ENCODE measurements at regions not wholly inside any gene's neighbourhood (a gene's known extent, or its start where the extent isn't known, plus 50 kb on each side); places are given as distances from the start of the nearest gene placed in this dataset.
"Not testable (repeated sequence)": the region's sequence is repeated elsewhere in the genome, so short reads cannot be mapped to it uniquely, and the experiment has no call there.

GRCh38 chr12:111150360-111150759, 218.5 kb downstream of the PHETA1 start:
- no peak for DNase-seq

GRCh38 chr12:111149299-111149698, 219.6 kb downstream of the PHETA1 start:
- no peak for DNase-seq

GRCh38 chr12:111148005-111148404, 220.9 kb downstream of the PHETA1 start:
- no peak for DNase-seq

- no peak for DNase-seq
These were observed 222.9 kb upstream of the MYL2 start for GRCh38 chr12:111143271-111143670.

- no peak for DNase-seq
These were observed 220.8 kb upstream of the MYL2 start for GRCh38 chr12:111141205-111141604.

GRCh38 chr12:111138016-111138415, 217.6 kb upstream of the MYL2 start:
- DNase-seq: no peak

GRCh38 chr12:111135293-111135832, 215.0 kb upstream of the MYL2 start:
- no peak for DNase-seq

- no peak for DNase-seq
These were observed 210.0 kb upstream of the MYL2 start for GRCh38 chr12:111130336-111130735.

- no peak for DNase-seq
These were observed 208.9 kb upstream of the MYL2 start for GRCh38 chr12:111129149-111129767.

- DNase-seq: no peak
These were observed 206.0 kb upstream of the MYL2 start for GRCh38 chr12:111126331-111126730.

- DNase-seq: no peak
These were observed 203.8 kb upstream of the MYL2 start for GRCh38 chr12:111124183-111124582.

- DNase-seq: no peak
These were observed 203.0 kb upstream of the MYL2 start for GRCh38 chr12:111123390-111123789.

GRCh38 chr12:111122458-111122878, 202.1 kb upstream of the MYL2 start:
- no peak for DNase-seq

- no peak for DNase-seq
These were observed 201.5 kb upstream of the MYL2 start for GRCh38 chr12:111121840-111122239.

GRCh38 chr12:111120578-111120977, 200.2 kb upstream of the MYL2 start:
- no peak for DNase-seq

- no peak for DNase-seq
These were observed 196.6 kb upstream of the MYL2 start for GRCh38 chr12:111117017-111117416.

GRCh38 chr12:111113313-111113712, 192.9 kb upstream of the MYL2 start:
- DNase-seq: not testable (repeated sequence)

- DNase-seq: no peak
These were observed 192.1 kb upstream of the MYL2 start for GRCh38 chr12:111112311-111113098.

GRCh38 chr12:111111681-111112080, 191.3 kb upstream of the MYL2 start:
- DNase-seq: no peak

- no peak for DNase-seq
These were observed 190.2 kb upstream of the MYL2 start for GRCh38 chr12:111110556-111110955.

GRCh38 chr12:111108726-111109125, 188.3 kb upstream of the MYL2 start:
- no peak for DNase-seq

GRCh38 chr12:111107392-111108178, 187.2 kb upstream of the MYL2 start:
- no peak for DNase-seq

GRCh38 chr12:111105294-111105693, 184.9 kb upstream of the MYL2 start:
- DNase-seq: no peak

- DNase-seq: no peak
These were observed 183.2 kb upstream of the MYL2 start for GRCh38 chr12:111103583-111103982.

All from CD4-positive, alpha-beta T cell treated with Interleukin-21 for 1 hour (primary cell).